HG03196 (cell line): ENCODE measurements at regions not wholly inside any gene's neighbourhood (a gene's known extent, or its start where the extent isn't known, plus 50 kb on each side); places are given as distances from the start of the nearest gene placed in this dataset.
"Not testable (repeated sequence)": the region's sequence is repeated elsewhere in the genome, so short reads cannot be mapped to it uniquely, and the experiment has no call there.

ENCODE experiments used
- ATAC-seq: cut with Tn5 transposase; IDR thresholded peaks from one replicate; pipeline ENCODE4 v1.9.1; 2021; ENCODE audit not compliant: unreplicated experiment

GRCh38 chr4:189207872-189208271 lies 732.8 kb upstream of the FRG1 start:
- no peak for ATAC-seq

- ATAC-seq: no peak
These were observed 725.1 kb upstream of the FRG1 start for GRCh38 chr4:189215574-189215973.

DNA sequence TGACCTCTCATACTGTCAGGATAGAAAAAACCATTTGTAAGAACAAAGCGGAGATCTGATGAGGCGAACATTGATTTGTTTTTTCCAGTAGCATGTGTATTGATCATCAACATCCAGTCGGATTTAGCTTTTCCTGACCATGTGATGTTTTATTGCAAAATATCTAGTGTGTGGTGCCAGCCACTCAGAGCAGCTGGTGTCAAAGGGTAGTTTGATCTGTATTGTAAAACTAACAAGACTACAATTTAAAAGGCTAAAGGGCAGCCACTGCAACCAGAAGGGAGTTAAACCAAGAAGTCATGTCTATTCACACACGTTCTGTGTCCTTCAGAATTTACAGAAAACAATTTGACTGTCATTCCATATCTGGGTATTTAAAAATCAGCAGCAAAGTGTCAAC lies 719.0 kb upstream of the FRG1 start:
- no peak for ATAC-seq

DNA sequence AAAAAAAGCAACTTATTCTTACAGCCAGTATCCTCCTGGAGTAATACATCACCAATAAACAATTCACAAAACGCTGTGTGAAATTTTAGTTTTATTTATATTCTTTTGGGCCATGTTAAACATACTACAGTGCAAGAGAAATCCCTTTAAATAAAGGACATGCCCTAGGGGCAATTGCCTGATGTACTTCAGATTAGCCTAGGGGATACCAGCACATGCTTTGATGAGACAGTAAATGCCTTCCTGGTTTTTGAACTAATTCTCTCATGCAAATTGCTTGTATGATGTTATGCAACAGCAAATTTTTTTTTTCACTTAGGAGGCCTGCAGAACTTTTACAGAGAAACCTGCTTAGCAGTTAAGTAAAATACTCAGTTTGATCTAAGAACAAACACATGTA lies 711.9 kb upstream of the FRG1 start:
- ATAC-seq: no peak

- no peak for ATAC-seq
These were observed 708.4 kb upstream of the FRG1 start for GRCh38 chr4:189232274-189232673.

GRCh38 chr4:189233754-189234153 lies 706.9 kb upstream of the FRG1 start:
- ATAC-seq: not testable (repeated sequence)

- ATAC-seq: not testable (repeated sequence)
These were observed 705.7 kb upstream of the FRG1 start for GRCh38 chr4:189234948-189235347.

GRCh38 chr4:189235599-189235998 lies 705.1 kb upstream of the FRG1 start:
- ATAC-seq: no peak

DNA sequence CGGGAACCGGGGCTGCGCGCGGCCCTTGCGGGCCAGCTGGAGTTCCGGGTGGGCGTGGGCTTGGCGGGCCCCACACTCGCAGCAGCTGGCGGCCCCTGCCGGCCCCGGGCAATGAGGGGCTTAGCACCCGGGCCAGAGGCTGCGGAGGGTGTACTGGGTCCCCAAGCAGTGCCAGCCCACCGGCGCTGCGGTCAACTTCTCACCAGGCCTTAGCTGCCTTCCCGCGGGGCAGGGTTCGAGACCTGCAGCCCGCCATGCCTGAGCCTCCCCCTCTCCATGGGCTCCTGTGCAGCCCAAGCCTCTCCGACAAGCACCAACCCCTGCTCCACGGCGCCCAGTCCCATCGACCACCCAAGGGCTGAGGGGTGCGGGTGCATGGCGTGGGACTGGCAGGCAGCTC lies 704.4 kb upstream of the FRG1 start:
- not testable (repeated sequence) for ATAC-seq

- no peak for ATAC-seq
These were observed 703.3 kb upstream of the FRG1 start for GRCh38 chr4:189237340-189237739.

GRCh38 chr4:189255636-189256035 lies 685.0 kb upstream of the FRG1 start:
- ATAC-seq: no peak

- ATAC-seq: no peak
These were observed 679.2 kb upstream of the FRG1 start for GRCh38 chr4:189261475-189261874.

DNA sequence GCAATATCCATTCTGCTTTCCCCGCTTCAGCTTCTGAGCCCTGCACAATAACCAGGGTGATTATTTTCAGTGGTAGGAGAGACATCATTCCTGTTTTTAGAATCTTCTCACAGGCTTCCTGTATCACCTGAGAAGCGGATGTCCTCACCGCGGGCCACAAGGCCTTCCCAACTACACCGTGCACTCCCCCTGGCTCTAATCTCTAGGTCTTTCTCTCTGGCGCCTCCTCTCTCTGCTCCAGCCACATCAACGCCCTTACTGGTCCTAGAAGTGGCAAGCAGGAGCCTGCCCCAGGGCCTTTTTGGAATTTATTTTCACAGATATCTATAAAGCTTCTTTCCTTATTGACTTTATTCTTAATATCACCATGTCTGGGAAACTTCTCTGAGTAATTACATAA lies 675.2 kb upstream of the FRG1 start:
- no peak for ATAC-seq

DNA sequence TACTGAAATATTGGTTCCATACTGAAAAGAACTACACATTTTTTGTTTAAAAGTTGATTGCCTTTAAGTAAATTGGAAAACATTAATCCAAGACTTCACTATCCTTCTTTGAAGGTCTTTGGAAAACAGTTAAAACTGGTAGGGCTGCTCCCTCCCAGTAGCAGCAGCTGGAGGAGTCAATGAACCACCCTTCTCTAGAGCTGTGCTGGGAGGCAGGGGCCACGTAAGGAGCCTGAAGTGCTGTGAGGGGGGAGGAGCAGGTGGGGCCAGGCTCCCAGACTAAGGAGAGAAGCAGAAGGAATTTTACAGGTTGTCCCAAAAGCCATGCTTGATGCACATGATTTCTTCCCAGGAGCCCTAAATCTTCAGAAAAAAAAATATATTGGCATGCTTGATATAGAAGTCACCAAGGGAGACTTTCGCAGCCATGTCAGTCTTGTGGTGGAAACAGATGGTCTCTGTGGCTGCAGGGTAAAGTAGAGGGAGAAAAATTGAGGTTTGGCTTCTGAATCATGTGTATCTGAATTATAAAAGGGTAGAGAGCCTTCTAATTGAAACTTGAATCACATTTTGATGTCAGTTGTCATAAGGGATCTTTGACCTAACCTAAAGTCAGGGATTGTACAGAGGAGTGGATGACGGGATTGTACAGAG lies 673.2 kb upstream of the FRG1 start:
- ATAC-seq: no peak

- ATAC-seq: no peak
These were observed 662.0 kb upstream of the FRG1 start for GRCh38 chr4:189278597-189279165.

GRCh38 chr4:189279188-189279587 lies 661.5 kb upstream of the FRG1 start:
- ATAC-seq: no peak

DNA sequence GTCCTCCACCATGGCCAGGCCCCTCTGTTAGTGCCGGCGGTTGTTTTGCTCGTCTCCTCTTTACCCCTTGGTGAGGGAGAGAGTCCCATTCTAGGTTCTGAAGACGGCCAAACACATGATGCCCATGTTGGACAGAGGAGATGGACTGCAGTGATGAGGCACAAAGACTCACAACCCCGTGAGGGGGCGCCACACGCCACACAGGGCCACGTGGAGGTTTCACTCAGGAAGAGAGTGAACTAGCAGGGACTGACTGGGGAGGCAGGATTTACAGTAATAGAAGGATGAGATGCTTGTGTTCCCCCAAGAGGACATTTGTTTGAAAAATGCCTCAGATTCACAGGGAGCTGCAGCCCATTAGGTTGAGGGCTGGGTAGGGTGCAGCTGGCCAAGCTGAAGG lies 655.3 kb upstream of the FRG1 start:
- no peak for ATAC-seq

DNA sequence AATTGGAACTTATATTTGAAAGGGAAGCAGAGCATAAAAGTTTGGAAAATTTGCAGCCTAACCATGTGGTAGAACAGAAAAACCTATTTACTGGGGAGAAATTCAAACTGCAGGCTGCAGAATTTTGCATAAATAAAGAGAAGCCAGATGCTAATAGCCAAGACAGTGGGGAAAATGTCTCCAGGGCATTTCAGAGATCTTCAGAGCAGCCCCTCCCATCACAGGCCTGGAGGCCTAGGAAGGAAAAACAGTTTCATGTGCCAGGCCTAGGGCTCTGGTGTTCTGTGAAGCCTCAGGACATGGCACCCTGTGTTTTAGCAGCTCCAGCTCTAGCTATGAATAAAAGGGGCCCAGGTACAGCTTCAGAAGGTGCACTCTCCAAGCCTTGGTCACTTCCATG lies 648.7 kb upstream of the FRG1 start:
- ATAC-seq: no peak

GRCh38 chr4:189293459-189293858 lies 647.2 kb upstream of the FRG1 start:
- ATAC-seq: no peak

- no peak for ATAC-seq
These were observed 646.1 kb upstream of the FRG1 start for GRCh38 chr4:189294574-189294973.

DNA sequence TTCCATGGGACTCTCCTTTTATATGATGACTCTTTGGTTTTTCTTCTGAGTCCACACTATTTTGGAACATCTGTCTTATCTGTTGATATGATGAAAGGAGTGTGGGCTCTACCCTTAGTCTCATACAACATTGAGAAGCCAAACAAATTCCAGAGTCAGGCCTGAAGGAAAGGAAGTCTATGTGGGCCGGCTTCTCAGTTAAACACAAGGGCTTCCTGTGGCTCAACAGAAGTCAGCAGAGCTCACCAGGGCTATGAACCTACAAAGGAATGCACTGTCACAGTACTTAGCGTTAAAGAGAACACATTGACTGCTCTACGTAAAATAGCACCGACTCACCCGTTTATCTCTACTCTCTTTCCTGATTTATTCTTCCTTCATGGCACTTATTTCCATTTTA lies 641.0 kb upstream of the FRG1 start:
- no peak for ATAC-seq

GRCh38 chr4:189301692-189302091 lies 639.0 kb upstream of the FRG1 start:
- no peak for ATAC-seq

DNA sequence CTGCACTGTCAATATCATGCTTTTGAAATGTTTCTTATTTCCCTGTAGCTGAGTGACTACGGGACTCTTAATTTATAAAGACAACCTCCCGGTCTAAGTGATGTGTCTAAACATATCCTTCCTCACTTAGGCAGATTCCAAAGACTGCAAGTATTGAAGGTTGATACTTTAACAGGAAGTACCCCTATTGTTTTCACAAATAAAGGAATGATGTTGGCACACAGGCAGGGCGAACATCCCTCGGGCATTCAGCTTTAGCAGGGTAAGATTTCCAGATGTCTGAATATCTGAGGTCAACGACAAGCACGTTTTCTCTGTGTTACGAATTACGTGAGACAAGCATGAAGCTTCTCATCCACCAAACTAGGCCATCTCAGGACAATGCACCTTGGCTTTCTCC lies 638.0 kb upstream of the FRG1 start:
- no peak for ATAC-seq
